Testis (tissue), 2 donors: ENCODE measurements at regions not wholly inside any gene's neighbourhood (a gene's known extent, or its start where the extent isn't known, plus 50 kb on each side); places are given as distances from the start of the nearest gene placed in this dataset.

Experiments
- DNase-seq: peaks from one replicate; pipeline ENCODE4 v3.0.0-alpha.2; 2019
- H3K27ac ChIP-seq, 2 donors: fragments of 200-600 bp; sonication (generic); one replicate each; pipeline ENCODE4 v1.5.1; 2019
- H3K27me3 ChIP-seq: fragments of 200-600 bp; sonication (generic); one replicate; pipeline ENCODE4 v1.5.1; 2019
- H3K36me3 ChIP-seq: fragments of 200-600 bp; sonication (generic); one replicate; pipeline ENCODE4 v1.5.1; 2017; ENCODE audit warnings: low read depth; ENCODE audit errors: missing control alignments
- H3K4me1 ChIP-seq: fragments of 200-600 bp; sonication (generic); one replicate; pipeline ENCODE4 v1.5.1; 2019
- H3K4me3 ChIP-seq, 2 donors: fragments of 200-600 bp; sonication (generic); one replicate each; pipeline ENCODE4 v1.5.1; 2017 to 2019
- H3K9me3 ChIP-seq: fragments of 200-600 bp; sonication (generic); one replicate; pipeline ENCODE4 v1.5.1; 2017
- CTCF ChIP-seq, 3 experiments: fragments of 450-650 bp in 2 of 3; fragments of 200-600 bp in 1 of 3; sonication (generic) in 1 of 3; IDR thresholded peaks; one replicate each; pipeline ENCODE4 v1.5.1; 2016 to 2019; ENCODE audit warnings: antibody characterized with exemption in 3 of 3, mild to moderate bottlenecking in 2 of 3, moderate library complexity in 1 of 3
- POLR2A ChIP-seq: fragments of 450-650 bp; IDR thresholded peaks from one replicate; pipeline ENCODE4 v1.6.1; 2017; ENCODE audit warnings: antibody characterized with exemption, mild to moderate bottlenecking, moderate library complexity
- WGBS, 2 donors: methylation state at CpG; one replicate each; pipeline ENCODE4 v1.1.5; 2018; 5-methylcytosine and 5-hydroxymethylcytosine counted together
- intact Hi-C: fragments of 100-400 bp; cut with DNase I; formaldehyde crosslinking; loops from one replicate; pipeline ENCODE4 v1.15.1; 2023; ENCODE audit warnings: low total_unique reads

DNA sequence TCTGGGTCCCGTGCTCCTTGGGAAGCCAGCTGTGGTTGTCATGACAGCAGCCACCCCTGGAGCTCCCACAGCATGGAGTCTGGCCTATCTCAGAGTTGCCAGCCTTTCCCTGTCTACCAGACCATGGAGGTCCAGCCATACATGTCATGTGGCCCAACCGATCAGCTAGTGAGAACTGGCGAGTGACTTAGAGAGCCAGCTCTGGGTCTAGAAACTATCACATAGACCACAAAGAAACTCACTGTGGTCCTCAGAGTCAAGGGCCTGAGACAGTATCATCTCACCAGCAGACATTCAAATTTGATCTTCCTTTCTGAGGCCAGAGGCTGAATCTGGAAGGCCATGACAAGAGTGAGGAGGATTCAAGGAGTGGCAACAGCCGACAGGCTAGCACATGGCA, 223.3 kb upstream of the GPR26 start:
- no peak for DNase-seq
- no peaks in the 10 kb centered on the region for H3K27me3 ChIP-seq
- no peak overlapping the region for H3K27ac ChIP-seq
- H3K36me3 ChIP-seq = no peaks in the 10 kb centered on the region
- H3K9me3 ChIP-seq = no peaks in the 10 kb centered on the region
- H3K4me1 ChIP-seq = no peaks in the 10 kb centered on the region
- intact Hi-C loops = no loop called here
- no peak overlapping the region for H3K4me3 ChIP-seq
- TF ChIP-seq POLR2A (no peak), CTCF (IDR thresholded peaks at IDR 0.05) (no peak)
- 82 to 92% methylated on average over 3 to 4 of the region's 4 CpGs for WGBS, 2 donors

GRCh38 chr10:123443924-123444323, 222.2 kb upstream of the GPR26 start:
- no peaks in the 10 kb centered on the region for H3K36me3 ChIP-seq
- no peaks in the 10 kb centered on the region for H3K27me3 ChIP-seq
- TF ChIP-seq POLR2A (no peak), CTCF (IDR thresholded peaks at IDR 0.05) (no peak)
- H3K4me1 ChIP-seq = no peaks in the 10 kb centered on the region
- H3K4me3 ChIP-seq = no peak overlapping the region
- H3K9me3 ChIP-seq = no peaks in the 10 kb centered on the region
- no peak for DNase-seq
- H3K27ac ChIP-seq = no peak overlapping the region
- intact Hi-C loops = no loop called here

GRCh38 chr10:123445261-123445775, 220.8 kb upstream of the GPR26 start:
- no peaks in the 10 kb centered on the region for H3K4me1 ChIP-seq
- intact Hi-C loops = no loop called here
- DNase-seq = no peak
- H3K27ac ChIP-seq = no peak overlapping the region
- WGBS, 2 donors = 82 to 89% methylated on average over 7 to 8 of the region's 8 CpGs
- no peak overlapping the region for H3K4me3 ChIP-seq
- no peaks in the 10 kb centered on the region for H3K9me3 ChIP-seq
- no peaks in the 10 kb centered on the region for H3K27me3 ChIP-seq
- no peak for TF ChIP-seq POLR2A
- no peak for TF ChIP-seq CTCF (IDR thresholded peaks at IDR 0.05)
- H3K36me3 ChIP-seq = no peaks in the 10 kb centered on the region

DNA sequence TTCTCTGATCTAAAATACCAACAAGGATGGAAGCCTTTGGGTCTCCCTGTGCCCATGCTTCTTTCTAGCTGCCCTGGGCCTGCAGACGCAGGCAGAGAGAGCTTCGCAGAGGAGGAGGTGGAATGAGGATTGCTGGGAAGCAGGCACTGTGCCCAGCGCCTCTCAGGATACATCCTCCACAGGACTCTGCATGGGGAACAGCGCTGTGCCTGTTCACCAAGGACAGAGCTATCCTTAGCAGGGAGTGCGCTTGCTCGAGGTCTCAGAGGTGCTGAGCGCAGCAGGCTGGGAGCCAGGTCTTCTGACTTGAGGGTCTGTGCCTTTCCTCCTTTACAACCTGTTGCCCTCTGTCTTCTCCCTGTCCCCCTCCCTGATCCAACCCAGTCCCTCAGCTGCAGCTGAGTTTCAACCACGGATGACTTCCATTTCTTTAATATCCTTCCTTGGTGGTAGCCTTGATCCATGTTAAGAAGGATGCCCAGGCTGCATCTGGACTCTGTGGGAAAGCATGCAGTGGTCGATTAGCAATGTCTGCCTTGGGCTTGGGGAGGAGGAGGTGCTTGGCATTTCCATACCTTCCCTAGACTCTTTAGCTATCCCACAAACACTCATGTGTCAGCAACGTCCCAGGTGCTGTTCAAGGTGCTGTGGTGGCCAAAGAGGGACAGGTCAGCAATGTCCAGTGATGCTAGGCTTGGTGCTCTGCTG, 219.6 kb upstream of the GPR26 start:
- H3K36me3 ChIP-seq = no peaks in the 10 kb centered on the region
- DNase-seq = no peak
- H3K27ac ChIP-seq = no peak overlapping the region
- H3K4me3 ChIP-seq = no peak overlapping the region
- H3K27me3 ChIP-seq = no peaks in the 10 kb centered on the region
- TF ChIP-seq POLR2A = no peak
- TF ChIP-seq CTCF (IDR thresholded peaks at IDR 0.05) = no peak
- intact Hi-C loops = no loop called here
- no peaks in the 10 kb centered on the region for H3K4me1 ChIP-seq
- 67 to 68% methylated on average over 10 of the region's 10 CpGs for WGBS, 2 donors
- no peaks in the 10 kb centered on the region for H3K9me3 ChIP-seq
